CD4-positive, alpha-beta T cell treated with Interleukin-6 for 4 hours (primary cell): ENCODE measurements at regions not wholly inside any gene's neighbourhood (a gene's known extent, or its start where the extent isn't known, plus 50 kb on each side); places are given as distances from the start of the nearest gene placed in this dataset.

Experiments
- DNase-seq: peaks from one replicate; pipeline ENCODE4 v3.0.0-alpha.2; 2020; ENCODE audit warnings: mixed read lengths

DNA sequence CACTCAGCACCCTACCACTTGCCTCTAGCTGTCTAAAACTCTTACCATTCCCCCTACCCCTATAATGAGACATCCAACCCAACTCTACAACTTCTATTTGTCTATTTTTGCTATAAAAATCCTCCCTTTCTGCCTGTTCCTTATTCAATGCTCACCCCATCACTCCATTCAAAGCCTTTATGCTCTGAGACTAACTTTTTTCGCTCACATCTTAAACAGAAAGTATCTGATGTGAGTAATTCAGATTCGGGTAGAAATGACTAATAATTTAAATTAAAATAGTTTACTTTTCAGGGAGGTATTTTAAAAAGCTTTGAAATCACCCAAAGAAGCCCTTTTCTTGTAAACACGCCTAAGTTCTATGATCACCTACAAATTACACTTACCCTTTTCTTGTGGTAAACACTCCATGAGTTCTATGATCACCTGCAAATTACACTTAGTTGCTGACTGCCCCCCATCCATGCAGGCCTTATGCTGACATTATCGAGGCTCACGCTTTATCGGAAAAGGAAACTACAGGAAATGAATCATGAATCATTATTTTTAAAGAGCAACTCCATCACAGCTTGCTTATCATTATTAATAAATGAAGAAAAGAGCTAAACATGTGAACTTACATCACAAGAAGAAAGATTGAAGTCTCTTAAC lies 168.7 kb upstream of the PPP1R2C start:
- peak; percentile 59 for DNase-seq

DNA sequence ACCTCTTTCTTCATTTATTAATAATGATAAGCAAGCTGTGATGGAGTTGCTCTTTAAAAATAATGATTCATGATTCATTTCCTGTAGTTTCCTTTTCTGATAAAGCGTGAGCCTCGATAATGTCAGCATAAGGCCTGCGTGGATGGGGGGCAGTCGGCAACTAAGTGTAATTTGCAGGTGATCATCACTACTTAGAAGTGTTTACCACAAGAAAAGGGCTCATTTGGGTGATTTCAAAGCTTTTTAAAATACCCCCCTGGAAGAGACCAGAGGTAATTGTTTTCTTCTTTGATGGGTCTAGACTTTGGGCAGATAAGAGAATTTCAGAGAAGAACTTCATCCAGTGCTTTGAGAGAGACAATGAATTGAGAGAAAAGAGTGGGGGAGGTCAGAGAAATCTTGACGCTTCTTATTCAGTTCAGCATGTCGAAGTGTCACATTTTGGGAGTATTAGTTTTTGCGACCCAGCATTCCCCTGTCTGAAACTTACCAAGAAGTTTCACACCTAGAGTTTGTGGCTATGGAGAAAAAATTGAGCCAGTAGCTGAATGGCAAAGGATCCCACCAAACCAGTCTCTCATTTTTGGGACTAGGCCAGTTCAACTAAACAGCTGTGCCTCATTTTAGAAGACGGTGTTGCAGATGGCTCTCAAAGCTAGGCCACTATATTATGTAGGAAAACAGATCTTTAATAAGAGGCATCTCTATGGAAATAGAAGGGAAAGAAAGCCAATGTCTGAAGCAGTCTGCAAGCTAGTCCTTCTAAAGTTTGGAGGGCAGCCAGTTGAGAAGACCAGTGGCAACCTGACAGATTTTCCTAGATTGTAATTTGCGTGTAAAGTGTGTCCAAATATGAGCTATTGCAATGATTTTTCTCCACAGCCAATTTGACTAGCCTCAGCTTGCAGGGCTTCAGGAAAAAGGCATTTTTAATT lies 171.0 kb upstream of the PPP1R2C start:
- DNase-seq, result peak; percentile 67

DNA sequence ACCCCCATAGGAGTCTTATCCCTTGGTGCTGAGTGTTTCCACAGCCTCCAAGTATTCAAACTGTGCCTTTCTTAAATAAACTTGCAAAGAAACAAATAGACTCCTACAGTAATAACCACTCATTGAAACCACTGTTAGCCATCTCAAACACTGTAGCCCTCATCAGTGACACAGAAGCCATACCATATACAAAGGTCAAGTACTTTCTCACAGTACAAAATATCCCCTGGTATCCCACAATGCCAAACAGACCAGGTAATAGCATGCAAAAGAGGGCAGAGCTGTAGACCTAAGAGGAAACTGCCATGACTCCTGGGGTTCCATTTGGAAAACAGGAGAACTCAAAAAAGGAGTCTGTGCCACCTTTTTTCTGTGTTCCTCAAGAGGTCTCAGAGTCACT lies 173.8 kb upstream of the PPP1R2C start:
- DNase-seq, result no peak

DNA sequence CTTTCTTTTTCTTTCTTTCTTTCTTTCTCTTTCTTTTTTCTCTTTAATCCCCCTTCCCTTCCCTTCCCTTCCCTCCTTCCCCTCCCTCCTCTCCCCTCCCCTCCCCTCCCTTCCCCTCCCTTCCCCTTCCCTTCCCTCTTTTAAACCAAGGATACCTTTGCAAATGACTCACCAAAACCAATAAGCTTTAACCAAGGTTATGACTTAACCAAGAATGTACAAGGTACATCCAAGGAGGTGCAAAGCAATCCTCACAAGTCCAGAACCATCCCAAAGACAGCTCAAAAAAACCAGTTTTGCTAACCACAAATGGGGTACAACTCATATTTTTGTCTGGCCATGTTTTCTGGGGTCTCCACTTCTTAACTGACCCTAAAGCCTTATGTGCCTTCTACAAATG lies 174.7 kb upstream of the PPP1R2C start:
- DNase-seq, result no peak

DNA sequence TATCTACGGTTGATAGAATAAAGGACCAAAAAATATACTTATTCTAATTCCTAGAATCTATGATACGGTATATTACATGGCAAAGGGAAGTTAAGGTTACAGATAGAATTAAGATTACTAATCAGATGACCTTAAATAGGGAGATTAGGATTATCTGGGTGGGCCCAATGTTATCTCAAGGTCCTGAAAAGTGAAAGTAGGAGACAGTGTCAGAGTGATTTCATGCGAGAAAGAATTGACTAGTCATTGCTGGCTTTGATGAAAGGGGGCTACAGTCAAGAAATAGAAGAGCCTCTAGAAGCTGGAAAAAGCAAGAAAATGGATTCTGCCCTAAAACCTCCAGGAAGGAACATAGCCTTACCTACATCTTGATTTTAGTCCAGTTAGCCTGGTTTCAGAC lies 176.9 kb upstream of the PPP1R2C start:
- no peak for DNase-seq

DNA sequence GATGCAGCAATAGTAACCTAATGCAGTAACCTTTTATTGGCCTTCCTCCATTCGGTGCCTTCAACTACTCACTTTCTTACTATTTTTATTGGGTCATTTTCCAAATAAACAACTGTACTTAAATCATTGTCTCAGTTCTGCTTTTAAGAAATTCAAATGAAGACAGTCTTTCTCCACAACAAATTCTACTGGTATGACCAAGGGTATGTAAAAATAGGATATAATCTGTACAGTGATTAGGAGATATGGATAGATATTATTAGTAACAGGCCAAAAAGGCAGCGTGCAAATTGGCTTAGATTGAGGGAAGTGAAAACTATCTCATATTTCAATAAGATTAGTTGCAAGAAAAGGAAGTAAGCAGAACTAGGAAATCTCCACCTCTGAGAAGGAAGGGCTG lies 177.4 kb upstream of the PPP1R2C start:
- no peak for DNase-seq

DNA sequence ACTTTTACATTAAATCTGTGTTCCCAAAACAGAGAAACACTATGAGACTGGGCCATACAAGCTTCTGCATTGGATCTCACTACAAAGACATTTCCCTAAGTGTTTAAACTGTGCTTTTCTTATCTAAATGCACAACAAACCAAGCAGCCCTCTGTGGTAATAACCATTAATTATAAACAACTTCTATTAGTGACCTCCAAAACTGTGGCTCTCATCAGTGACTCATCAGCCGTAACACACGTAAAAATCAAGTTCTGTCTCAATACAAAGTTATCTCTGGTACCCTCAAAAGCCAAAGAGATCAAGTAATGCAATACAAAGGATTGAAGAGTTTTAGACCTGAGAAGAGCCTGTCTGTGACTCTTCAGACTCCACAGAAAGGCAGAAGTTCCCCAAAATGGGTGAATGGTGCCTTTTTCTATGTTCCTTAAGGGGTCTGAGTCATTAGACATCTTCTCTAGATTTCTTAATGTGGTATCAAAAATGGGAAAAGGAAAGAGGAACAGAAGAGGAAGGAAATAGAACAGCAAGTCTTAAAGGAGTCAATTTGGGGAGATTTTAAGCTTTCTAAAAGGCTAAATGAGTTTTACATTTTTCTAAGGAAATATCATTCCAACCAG lies 189.8 kb upstream of the PPP1R2C start:
- DNase-seq, result no peak

DNA sequence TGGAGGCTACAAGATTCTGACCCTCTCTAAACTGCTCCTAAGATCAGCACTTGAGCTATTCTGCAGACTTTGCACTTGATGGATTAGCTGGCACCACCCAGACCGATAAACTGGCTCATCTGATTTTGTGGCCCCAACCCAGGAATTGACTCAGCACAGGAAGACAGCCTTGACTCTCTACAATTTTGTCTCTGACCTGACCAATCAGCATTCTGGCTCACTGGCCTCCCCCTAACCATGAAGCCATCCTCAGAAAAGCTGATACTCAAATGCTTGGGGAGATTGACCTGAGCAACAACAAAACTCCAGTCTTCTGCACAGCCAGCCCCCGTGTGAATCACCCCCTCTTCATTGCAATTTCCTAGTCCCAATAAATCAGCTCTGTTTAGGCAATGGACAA lies 195.4 kb upstream of the PPP1R2C start:
- DNase-seq, result no peak

DNA sequence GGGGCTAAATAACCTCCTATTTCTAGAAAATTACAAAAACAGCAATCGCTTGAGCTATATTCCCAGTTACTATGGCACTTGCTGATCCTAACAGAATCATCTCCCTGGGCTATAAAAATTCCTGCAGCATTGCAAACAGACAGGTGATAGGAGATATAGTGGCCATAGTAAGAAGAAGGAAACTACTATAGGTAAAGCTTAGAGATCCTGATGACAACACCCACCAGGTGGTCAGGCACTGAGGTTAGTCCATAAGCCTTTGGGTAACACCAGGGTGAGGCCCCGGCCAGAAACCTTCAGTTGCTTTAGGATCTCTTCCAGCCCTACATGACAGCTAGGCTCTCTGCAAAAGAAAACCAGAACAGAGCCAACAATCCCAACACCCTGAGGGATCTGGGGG lies 197.9 kb upstream of the PPP1R2C start:
- DNase-seq, result no peak

DNA sequence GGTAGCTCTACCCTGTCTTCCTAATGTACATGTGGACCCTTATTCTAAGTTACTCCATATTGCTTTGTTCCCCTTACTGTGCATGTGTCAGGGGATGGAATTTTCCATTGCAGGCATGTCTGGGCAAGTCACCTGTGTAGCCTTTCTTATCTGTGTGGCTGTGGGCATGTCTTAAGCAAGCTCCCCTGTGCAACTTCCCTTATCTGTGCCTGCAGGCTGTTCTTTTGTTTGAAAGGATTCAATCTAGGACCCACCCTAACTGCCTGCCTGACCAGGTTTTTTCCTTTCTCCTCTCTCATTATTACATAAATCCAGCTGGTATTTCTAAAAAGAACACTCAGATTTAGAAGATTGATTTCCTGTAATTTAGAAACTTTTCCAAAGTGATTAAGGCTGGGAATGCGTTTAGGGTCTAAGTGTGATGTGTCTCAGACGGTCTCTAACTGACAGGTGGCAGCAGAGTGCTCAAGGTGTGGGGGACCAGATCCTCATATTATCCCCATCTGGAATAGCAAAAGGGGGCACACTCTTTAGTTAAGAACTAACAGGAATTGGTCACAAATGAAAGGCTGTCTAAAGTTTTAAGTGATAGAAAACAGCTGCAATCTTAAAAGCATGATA lies 198.9 kb upstream of the PPP1R2C start:
- no peak for DNase-seq

DNA sequence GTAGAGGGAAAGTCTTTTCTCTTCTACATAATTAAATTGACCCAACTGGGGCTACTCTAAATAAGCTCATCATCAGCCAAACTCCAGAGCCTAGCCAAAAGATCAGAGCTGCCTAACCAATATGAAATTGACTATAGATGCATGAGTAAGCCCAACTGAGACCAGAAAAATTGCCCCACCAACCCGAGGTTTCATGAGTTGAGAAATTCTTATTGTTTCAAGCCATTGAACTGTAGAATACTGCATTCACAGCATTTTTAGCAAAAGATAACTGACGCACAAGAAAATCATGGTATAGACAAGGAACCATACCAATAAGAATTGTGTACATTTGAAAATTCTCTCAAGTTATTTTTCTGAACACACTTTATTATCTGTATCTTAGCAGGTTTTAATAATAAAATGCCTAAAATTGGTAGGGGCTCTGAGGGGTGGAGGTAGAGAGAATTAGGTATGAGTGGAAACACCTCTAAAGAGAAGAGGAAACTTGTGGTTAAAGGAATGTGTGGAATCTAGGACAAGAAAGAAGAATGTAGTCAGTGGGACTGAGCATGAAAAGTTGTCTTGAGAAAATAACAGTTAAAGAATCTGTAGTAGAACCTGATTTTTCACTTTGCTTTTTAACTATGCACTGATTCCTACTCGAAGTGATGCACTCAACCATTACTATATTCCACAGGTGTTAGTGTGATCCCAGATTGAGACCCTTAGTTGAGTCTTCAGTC lies 200.9 kb upstream of the PPP1R2C start:
- no peak for DNase-seq

DNA sequence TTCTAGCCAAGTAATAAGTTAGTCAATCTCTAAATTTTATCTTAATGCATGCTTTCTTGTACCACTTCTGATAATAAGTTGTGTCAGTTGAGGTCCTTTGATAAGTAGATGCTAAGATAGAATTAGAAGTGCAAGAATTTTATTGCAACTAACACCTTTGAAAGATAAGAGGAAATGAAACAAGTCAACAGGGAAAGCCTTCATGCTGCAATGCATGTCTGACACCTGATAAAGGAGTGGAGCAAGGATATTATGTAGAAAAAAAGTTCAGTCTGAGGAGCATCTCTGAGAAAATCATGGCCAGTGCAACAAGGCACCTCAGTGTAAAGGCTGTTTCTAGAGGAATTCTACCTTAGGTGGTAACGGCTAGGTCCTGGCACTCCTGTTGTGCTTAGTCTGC lies 210.7 kb upstream of the PPP1R2C start:
- DNase-seq, result no peak

DNA sequence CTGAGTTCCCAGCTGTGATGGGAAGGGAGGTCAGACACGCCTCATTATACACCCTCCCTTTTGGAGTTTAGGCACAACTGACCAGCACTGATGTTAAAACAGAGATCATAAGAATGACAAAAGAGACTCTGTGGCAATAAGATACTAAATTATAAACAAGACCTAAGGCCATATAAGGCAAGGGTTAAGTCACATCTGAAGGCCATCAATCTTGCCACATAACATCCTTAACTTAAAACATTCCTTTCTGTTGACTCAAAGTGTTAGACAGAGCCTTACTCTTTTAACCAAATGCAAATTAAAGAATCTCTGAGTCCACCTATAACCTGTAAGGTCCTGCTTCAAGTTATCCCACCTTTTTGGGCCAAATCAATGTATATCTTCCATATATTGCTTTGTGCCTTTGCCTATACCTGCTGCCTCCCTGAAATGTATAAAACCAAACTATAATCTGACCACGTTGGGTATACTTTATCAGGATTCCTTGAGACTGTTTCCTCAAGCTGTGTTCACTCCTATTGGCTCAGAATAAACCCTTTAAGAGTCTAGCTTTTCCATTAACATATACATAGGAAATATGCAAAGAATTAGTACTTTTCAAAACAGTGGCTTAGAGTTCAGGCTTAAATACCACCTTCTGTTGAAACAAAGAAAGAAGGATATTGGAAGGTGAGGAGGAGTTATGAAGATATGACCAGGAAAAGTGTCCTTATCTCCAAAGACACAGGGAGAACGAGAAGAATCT lies 214.4 kb upstream of the PPP1R2C start:
- DNase-seq, result no peak

DNA sequence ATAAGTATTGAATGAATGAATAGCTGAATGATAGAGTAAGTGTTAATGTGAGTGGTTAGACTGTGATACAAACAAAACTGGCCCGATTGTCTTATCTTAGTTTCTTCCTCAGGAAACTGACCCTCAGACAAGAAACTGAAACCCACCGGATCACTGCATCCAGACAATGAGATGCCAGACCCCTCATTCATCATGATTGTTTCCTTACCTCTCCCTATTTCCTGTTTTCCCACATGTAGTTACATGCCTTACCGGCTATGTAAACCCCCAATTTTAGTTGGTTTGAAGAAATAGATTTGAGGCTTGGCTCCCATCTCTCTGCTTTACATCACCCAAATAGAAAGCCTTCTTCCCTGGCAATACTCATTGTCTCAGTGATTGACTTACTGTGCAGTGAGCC lies 218.9 kb upstream of the PPP1R2C start:
- DNase-seq, result no peak

DNA sequence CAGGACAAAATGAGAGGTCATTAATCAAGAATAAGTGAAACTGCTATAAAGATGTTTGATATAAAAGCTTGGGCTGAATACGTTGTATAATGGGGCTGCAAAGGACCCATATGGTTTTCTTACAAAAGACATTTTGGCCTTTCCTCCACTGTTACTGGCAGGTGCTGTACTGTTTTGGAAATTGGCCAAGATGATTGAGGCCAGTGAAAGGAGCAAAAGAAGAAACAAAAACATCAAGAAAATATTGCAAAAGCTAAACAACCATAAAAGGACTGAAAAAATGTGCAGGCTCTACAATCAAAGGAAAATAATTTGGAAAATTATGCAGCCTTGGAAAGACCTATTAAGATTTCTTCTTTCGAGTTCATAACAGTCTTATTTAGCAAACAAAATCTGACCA lies 222.2 kb upstream of the PPP1R2C start:
- no peak for DNase-seq

DNA sequence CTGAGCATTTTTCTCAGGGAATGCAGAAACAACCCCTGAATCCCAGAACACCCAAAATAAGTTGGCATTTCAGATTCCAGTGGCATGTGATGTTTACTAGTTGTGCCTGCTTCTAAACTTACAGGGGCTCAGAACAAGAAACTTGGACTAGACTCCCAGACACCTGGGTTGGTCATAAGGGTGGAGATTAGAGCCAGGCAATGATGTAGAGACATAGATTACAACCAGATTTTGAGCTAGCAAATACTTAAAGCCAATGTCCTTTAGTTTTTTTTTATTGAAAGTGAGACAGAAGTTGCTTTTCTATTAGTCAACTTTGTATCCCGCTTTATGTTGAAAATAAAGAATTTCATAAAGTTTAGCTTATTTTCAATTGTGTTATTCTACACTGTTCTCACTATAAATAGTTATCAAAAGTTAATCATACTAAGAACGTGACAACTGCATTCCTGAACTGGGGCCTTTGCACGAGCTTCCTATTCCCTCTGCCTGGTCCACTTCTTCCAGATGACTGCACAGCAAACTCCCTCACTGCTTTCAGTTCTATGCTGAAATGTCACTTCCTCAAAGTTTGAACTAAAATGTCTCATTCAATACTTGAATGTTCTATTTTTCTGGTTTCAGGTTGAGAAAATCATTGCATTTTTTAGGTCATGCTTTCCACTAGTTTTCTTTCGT lies 224.7 kb upstream of the PPP1R2C start:
- no peak for DNase-seq

DNA sequence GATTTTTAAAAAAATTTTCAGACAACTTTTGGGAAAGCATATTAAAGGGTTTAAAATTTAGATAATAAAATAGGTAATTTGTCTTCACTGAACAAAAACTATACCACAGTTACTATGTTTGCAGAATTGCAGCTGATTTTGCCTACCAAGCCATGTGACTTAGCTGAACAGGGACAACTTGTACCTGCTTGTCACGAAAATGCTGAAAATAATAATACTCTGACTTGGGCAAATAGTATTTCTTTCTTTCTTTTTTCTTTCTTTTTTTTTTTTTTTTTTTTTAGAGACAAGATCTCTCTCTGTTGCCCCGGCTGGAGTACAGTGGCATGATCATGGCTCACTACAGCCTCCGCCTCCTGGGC lies 225.2 kb upstream of the PPP1R2C start:
- DNase-seq, result no peak

DNA sequence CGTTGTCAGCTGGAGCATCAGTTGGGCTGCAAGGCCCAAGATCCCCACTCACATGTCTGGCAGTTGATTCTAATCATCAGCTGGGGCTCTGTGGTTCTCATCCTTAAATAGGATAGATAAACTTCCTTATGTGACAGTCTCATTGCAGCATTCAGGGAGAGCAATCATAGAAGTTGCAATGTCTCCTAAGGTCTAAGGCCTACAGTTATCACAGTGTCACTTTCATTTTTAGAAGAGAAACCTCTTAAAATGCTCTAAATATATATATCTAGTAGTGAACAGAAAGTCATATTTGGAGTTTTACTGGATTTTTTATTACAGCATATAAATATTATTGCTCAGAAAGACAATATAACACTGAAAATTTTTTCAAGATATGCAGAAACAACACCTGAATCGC lies 226.0 kb upstream of the PPP1R2C start:
- no peak for DNase-seq

DNA sequence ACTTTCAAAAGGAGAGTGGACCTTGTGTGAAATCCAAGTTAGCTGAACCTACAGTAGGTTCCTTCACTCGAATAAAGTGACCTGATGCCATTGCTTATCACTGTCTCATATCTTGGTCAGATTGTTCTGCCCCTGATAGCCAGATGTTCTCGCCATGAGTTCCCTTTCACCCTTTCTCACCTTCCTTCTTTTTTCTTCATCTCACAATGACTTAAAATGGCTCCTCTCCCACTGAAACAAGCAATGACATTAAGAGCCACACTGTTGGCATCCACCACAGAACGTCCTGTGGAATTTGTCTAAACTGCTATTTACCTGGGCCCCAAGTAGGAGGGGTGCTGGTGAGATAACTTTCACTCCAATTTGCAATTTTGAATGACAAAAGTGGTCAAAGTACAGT lies 227.6 kb upstream of the PPP1R2C start:
- no peak for DNase-seq

DNA sequence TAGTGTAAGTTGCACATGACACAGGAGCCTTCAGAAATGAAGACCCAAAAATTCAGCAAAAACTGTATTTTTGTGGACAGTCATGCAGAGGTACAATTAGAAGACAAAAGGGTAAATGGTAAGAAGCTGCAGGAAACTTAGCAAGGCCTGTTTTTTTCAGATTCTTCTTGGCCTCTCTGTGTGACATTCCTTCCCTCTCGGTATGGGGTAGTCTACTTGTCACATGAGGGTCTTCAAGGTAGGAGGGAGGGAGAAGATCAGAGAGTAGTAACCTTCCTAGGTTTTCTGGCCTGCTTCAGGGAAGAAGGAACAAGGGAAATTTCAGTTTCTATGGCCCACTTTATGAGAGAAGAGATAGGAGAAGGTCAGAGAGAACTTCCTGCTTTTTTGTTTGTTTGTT lies 230.4 kb upstream of the PPP1R2C start:
- DNase-seq, result no peak

DNA sequence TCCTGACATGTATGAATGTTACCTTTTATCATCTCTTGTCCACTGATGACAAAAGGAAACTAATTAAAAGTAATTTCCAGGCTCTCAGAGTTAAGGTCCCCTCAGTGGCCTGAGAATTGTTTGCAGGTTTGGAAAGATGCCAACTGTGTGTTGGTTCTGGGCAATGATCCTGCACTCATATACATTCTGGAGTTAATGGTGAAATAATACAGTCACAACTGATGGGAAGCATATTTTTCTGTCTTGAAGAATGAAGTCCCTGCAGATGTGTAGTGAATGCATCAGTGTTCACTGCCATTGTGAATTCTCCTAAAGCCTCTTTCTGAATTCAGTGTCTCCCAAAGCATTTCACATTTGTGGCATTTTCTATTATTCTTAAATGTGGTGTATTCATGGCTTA lies 238.1 kb upstream of the PPP1R2C start:
- DNase-seq, result no peak

DNA sequence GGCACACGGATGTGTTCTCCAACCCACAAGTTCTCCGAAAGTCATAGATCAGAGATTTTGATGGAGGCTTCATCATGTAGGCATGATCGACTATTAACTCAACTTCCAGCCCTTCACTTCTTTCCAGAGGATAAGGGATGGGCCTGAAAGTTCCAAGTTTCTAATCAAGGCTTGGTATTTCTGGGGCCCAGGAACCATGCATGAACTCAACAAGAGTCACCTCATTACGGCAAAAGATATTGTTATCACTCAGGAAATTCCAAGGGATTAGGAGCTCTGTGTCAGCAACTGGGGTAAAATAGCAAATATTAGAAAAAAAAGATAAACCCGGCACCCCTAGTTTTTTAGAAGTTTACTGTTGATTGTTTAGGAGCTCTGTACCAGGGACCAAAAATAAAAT lies 240.1 kb upstream of the PPP1R2C start:
- no peak for DNase-seq
